Psoas muscle (tissue), 7 donors: ENCODE measurements at regions not wholly inside any gene's neighbourhood (a gene's known extent, or its start where the extent isn't known, plus 50 kb on each side); places are given as distances from the start of the nearest gene placed in this dataset.

Experiments
- ATAC-seq, 4 donors: fragments of 200-7000 bp; cut with Tn5 transposase; one replicate each; pipeline ENCODE4 v1.9.1; 2020; ENCODE audit warnings: moderate library complexity in 3 of 4, mild to moderate bottlenecking in 2 of 4
- DNase-seq, 2 donors: peaks; one replicate each; pipeline ENCODE4 v3.0.0-alpha.2; 2020
- H3K27ac ChIP-seq: fragments of 200-600 bp; one replicate; pipeline ENCODE4 v1.8.0; 2022
- H3K27me3 ChIP-seq, 3 donors: fragments of 200-600 bp in 1 of 3; one replicate each; pipeline versions ENCODE4 v1.6.1 to v1.8.0; 2013 to 2022; ENCODE audit warnings: low read length in 2 of 3, mild to moderate bottlenecking in 2 of 3, moderate library complexity in 1 of 3; ENCODE audit not compliant: insufficient read depth in 3 of 3
- H3K36me3 ChIP-seq, 2 donors: fragments of 200-600 bp in 1 of 2; one replicate each; pipeline versions ENCODE4 v1.6.1 to v1.8.0; 2013 to 2022; ENCODE audit warnings: low read depth in 1 of 2, mild to moderate bottlenecking in 1 of 2, moderate library complexity in 1 of 2; ENCODE audit not compliant: insufficient read depth in 1 of 2
- H3K4me1 ChIP-seq: fragments of 200-600 bp; one replicate; pipeline ENCODE4 v1.8.0; 2022
- H3K4me3 ChIP-seq: fragments of 200-600 bp; one replicate; pipeline ENCODE4 v1.8.0; 2022; ENCODE audit warnings: mild to moderate bottlenecking
- H3K9me3 ChIP-seq: fragments of 200-600 bp; one replicate; pipeline ENCODE4 v1.8.0; 2022
- CTCF ChIP-seq: fragments of 200-600 bp; IDR thresholded peaks from one replicate; pipeline ENCODE4 v1.8.0; 2022; ENCODE audit warnings: antibody characterized with exemption
- WGBS, 3 donors: extraction: QIAGEN DNeasy Blood & Tissue Kit; methylation state at CpG; one replicate each; pipeline versions ENCODE4 v1.1.6 to v1.1.7; 2013; 5-methylcytosine and 5-hydroxymethylcytosine counted together
- intact Hi-C, 2 donors: fragments of 100-400 bp; cut with DNase I; formaldehyde crosslinking; loops; one replicate each; pipeline versions ENCODE4 v1.11.0 to v1.14.2; 2022
- donor health status: healthy with polysubstance abuse.
- donor health status: DM: no; HTN: no; CAD: no; lungs with moderate emphysema.
- donor health status: Bipolar disorder and iron deficiency.
- donor health status: healthy.
- donor health status: DM: yes; HTN: yes; CAD: no.
- donor health status: DM: no; HTN: no; CAD: no.
- donor health status: DM: yes; HTN: yes; CAD: no.

GRCh38 chr6:156315146-156315545, 462.0 kb upstream of the ARID1B start:
- no peak for TF ChIP-seq CTCF
- ATAC-seq = no peak
- intact Hi-C loops = no loop called here

GRCh38 chr6:156313037-156313436, 464.1 kb upstream of the ARID1B start:
- Histone ChIP-seq H3K4me3 (no peak overlapping the region), H3K4me1 (no peaks in the 10 kb centered on the region), H3K27ac (no peak overlapping the region), H3K36me3 (no peaks in the 10 kb centered on the region), H3K27me3 (peaks cover 0 to 4% (median 0%) of the 10 kb centered on the region in 3 donors), H3K9me3 (no peaks in the 10 kb centered on the region)
- WGBS, 3 donors = 88 to 91% (median 91%) methylated on average over 3 of the region's 3 CpGs
- no peak for TF ChIP-seq CTCF
- intact Hi-C loops = no loop called here
- ATAC-seq (no peak), DNase-seq (no peak)

More at GRCh38 chr6:156315146-156315545, 462.0 kb upstream of the ARID1B start:
- Histone ChIP-seq H3K9me3 (no peaks in the 10 kb centered on the region), H3K27me3 (peaks cover 0 to 4% (median 0%) of the 10 kb centered on the region in 3 donors), H3K4me1 (no peaks in the 10 kb centered on the region), H3K4me3 (no peak overlapping the region), H3K27ac (no peak overlapping the region), H3K36me3 (no peaks in the 10 kb centered on the region)
- WGBS, 3 donors = 82 to 94% (median 89%) methylated on average over 4 of the region's 4 CpGs
- DNase-seq = no peak

GRCh38 chr6:156311291-156311690, 465.9 kb upstream of the ARID1B start:
- H3K36me3 ChIP-seq = no peaks in the 10 kb centered on the region
- no peak for ATAC-seq
- no peak for TF ChIP-seq CTCF
- no peaks in the 10 kb centered on the region for H3K27me3 ChIP-seq
- no peak for DNase-seq
- intact Hi-C loops = no loop called here
- no peaks in the 10 kb centered on the region for H3K9me3 ChIP-seq
- H3K27ac ChIP-seq = no peak overlapping the region
- H3K4me3 ChIP-seq = no peak overlapping the region
- no peaks in the 10 kb centered on the region for H3K4me1 ChIP-seq

- intact Hi-C loops = no loop called here
- H3K27me3 ChIP-seq = no peaks in the 10 kb centered on the region
- no peak overlapping the region for H3K27ac ChIP-seq
- no peak overlapping the region for H3K4me3 ChIP-seq
- WGBS, 3 donors = 62 to 75% (median 72%) methylated on average over 6 of the region's 6 CpGs
- no peak for TF ChIP-seq CTCF
- no peak for DNase-seq
- ATAC-seq = no peak
- no peaks in the 10 kb centered on the region for H3K9me3 ChIP-seq
- H3K4me1 ChIP-seq = no peaks in the 10 kb centered on the region
- no peaks in the 10 kb centered on the region for H3K36me3 ChIP-seq
Measured at GRCh38 chr6:156310701-156311100, 466.5 kb upstream of the ARID1B start.

GRCh38 chr6:156309017-156309416, 468.2 kb upstream of the ARID1B start:
- Histone ChIP-seq H3K27me3 (no peaks in the 10 kb centered on the region), H3K4me3 (no peak overlapping the region), H3K36me3 (no peaks in the 10 kb centered on the region), H3K4me1 (no peaks in the 10 kb centered on the region), H3K27ac (no peak overlapping the region), H3K9me3 (no peaks in the 10 kb centered on the region)
- ATAC-seq (no peak), DNase-seq (no peak)
- no peak for TF ChIP-seq CTCF
- intact Hi-C loops = no loop called here
- WGBS, 3 donors = 83 to 87% (median 83%) methylated on average over 7 of the region's 7 CpGs
